GM12891 (cell line): ENCODE measurements at regions not wholly inside any gene's neighbourhood (a gene's known extent, or its start where the extent isn't known, plus 50 kb on each side); places are given as distances from the start of the nearest gene placed in this dataset.

Experiments used
- DNase-seq: peaks from one replicate; pipeline ENCODE4 v3.0.0; 2011; ENCODE audit warnings: low spot score; ENCODE audit not compliant: insufficient read length
- FAIRE-seq: peaks from 2 replicates; lab custom pipeline; 2011; peaks lifted over from hg19 to GRCh38; lab: Jason Lieb, UNC
- PAX5 ChIP-seq: IDR thresholded peaks from 2 replicates; pipeline ENCODE4 v1.6.1; 2011; ENCODE audit warnings: low read length, moderate library complexity, mild to moderate bottlenecking; ENCODE audit not compliant: insufficient read depth, severe bottlenecking
- POLR2A ChIP-seq: IDR thresholded peaks from 2 replicates; pipeline ENCODE4 v1.6.1; 2011; ENCODE audit warnings: low read depth, low read length, control low read depth
- POLR2AphosphoS5 ChIP-seq: IDR thresholded peaks from 2 replicates; pipeline ENCODE4 v1.6.1; 2011; ENCODE audit warnings: low read depth, low read length, control low read depth
- POU2F2 ChIP-seq: IDR thresholded peaks from 2 replicates; pipeline ENCODE4 v1.6.1; 2011; ENCODE audit warnings: low read depth, mild to moderate bottlenecking, control low read depth, low read length, moderate library complexity
- SPI1 ChIP-seq: IDR thresholded peaks from 2 replicates; pipeline ENCODE4 v1.6.1; 2011; ENCODE audit warnings: low read depth, low read length, control low read depth
- TAF1 ChIP-seq: IDR thresholded peaks from 2 replicates; pipeline ENCODE4 v1.6.1; 2011; ENCODE audit warnings: low read depth, low read length, control low read depth

DNA sequence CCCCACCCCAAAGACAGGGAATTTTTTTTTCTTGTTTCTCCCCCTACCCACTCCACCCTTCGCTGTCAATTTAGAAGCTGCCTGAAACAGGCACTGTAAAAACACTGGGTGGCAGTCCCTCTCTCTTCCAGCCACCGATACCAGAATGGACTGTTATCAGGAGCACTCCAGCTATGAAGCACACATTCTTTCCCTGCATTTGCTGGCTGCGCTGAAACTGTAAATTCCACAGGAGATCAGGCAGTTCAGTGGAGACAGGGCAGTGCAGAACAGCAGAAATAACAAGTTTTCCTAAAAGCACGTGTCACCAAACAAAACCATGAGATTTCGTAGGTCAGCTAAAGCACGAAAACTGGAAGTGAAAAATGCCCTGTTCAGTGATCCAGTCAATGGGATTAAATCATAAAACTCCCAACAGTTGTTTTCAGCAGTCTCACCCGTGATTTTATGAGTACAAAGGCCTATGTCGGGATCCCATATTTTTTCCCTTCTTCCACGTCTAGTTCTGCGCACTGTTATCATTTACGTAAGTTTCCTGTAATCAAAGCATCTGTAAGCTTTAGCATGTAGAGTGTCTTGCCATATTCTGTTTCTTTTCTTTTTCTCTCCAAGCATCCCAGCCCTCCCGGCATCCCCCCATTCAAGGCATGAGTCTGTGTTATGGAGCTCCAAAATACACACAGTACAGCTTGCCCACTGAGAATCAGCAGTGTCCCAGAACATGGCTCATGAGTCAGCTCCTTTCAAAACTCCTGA, 359.9 kb upstream of the EPHA7 start:
- no peak for TF ChIP-seq POU2F2
- TF ChIP-seq POLR2A: no peak
- TF ChIP-seq POLR2AphosphoS5: no peak
- TF ChIP-seq TAF1: no peak
- no peak for TF ChIP-seq PAX5
- TF ChIP-seq SPI1: no peak
- DNase-seq (no peak), FAIRE-seq (no peak)

DNA sequence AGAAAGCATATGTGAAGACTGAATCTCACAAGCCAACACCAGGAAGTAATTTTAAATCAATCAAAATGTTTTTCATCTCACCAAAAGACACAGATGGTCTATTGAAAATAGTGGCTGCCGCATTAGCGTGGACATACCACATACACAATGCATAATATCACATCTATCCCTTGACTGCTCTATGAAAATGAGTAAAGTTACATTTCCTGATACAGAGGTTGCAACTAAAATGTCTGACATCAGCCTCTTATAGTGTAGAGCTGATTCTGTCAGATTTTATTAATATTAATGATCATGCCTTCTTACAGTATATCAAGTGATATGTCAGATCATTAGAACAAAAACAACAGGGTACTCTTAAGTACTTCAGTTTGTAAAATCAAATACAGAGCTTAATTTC, 339.8 kb upstream of the EPHA7 start:
- no peak for TF ChIP-seq TAF1
- TF ChIP-seq PAX5: no peak
- no peak for TF ChIP-seq SPI1
- TF ChIP-seq POLR2A: no peak
- no peak for FAIRE-seq
- DNase-seq: no peak

DNA sequence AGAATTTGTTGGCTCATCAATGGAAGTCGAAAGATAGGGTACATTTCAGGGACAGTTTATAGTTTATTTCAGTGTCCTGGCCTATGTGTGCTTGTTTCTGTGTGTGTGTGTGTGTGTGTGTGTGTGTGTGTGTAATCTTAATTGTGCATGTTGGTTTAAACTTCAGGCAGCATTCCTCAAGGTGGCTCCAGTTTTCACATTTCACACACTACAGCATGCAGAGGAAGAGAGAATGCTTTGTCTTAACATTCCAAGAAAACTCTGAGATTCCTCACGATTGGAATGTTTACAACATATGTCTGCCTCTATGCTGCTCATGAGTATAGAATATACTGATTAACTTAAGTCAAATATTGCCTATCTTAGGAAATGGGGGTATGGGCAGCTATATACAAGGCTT, 332.6 kb upstream of the EPHA7 start:
- TF ChIP-seq POU2F2 (no peak), TAF1 (no peak), POLR2AphosphoS5 (no peak), SPI1 (no peak), PAX5 (no peak), POLR2A (no peak)
- DNase-seq (no peak), FAIRE-seq (no peak)

DNA sequence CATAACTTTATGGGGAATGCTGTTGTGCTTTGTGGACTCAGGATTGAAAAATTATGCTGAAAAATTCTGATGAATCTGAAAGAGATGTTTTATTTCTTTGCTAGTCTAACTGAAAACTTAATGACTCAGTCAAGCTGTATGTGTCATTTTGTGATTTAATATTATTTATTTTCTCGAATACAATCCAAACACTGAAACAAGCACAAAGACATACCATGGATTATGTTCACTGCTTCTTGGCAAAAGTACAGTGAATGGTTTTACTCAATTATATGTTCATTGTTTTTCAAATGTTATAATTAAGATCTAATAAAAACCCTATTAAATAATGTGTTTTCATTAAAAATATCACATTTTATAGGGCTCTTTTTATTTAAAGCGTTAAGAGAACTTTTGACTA, 330.6 kb upstream of the EPHA7 start:
- TF ChIP-seq PAX5: no peak
- TF ChIP-seq POLR2A: no peak
- TF ChIP-seq POLR2AphosphoS5: no peak
- TF ChIP-seq TAF1: no peak
- TF ChIP-seq SPI1: no peak
- no peak for TF ChIP-seq POU2F2
- DNase-seq (no peak), FAIRE-seq (no peak)

DNA sequence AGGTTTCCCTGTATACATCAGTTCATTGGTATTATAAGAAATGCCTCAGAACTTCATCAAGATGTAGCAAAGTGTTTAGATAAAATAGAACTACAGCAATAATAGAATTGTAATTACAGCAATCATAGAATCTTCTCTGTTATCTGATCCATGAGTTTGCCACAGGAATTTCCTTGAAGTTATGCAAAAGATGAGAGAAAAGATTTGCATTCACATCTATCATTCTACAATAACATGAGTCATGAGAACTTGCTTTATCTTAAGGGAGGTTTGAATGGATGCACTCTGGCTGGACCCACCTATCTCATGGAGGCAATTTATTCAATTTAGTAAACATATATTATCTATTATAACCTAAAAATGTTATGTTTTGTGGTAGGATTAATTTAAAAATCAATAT, 329.8 kb upstream of the EPHA7 start:
- DNase-seq (no peak), FAIRE-seq (no peak)
- TF ChIP-seq SPI1 (no peak), POLR2A (no peak), POU2F2 (no peak), TAF1 (no peak), POLR2AphosphoS5 (no peak), PAX5 (no peak)

DNA sequence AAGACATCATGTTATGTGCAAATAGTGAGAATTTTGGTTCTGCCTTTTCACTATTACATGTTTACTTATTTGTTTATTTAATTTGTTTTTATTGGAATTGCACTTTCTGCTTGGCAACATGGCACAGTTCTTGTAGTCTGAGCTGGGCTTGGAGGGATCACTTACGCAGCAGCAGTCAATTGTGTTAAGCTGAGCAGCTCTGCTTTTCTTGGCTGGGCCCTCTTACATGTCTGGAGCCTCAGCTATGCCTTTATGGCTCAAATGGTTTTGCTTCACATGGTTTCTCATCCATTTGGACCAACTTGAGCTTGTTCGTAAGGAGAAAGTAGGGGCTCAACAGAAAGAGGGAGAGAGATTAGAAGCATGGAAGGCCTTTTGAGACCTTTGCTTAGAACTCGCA, 327.5 kb upstream of the EPHA7 start:
- no peak for FAIRE-seq
- DNase-seq: no peak
- TF ChIP-seq POU2F2 (no peak), POLR2AphosphoS5 (no peak), PAX5 (no peak), SPI1 (no peak), POLR2A (no peak), TAF1 (no peak)

DNA sequence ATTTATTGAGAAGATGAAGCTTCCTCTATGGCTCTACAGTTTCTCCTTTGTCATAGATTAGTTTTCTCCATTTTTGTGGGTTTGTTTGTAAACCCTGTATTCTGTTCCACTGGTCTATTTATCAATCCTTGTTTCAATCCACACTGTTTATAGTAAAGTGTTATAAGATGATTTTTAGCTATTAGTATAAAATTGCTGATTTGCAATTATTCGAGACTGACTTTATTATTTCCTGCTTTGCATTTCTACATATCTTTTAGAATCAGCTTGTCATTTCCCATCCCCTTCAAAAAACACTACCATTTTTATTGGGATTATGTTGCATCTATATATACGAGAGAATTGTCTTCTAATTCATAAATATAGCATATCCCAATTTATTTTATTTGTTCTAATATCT, 325.9 kb upstream of the EPHA7 start:
- DNase-seq (no peak), FAIRE-seq (no peak)

DNA sequence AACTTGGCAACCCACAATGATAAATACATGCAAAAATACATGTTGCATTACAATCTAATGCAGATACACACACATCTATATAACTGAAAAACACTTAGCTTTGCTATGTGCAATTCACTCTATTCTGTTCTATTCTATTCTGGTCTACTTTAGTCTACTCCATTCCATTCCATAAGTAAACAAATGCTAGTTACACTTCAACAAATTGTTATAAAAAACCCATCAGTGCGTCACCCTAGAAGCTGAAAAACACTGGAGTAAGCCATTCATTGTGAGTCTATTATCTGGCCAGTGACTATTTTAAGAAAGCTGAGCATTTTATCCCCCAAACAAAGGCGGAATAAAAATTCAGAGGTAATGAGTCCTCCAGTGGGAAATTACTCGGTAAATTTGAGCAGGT, 315.7 kb upstream of the EPHA7 start:
- FAIRE-seq (no peak), DNase-seq (no peak)
- TF ChIP-seq POLR2AphosphoS5 (no peak), TAF1 (no peak), POLR2A (no peak)

More for the DNA sequence above, 325.9 kb upstream of the EPHA7 start:
- TF ChIP-seq TAF1 (no peak), PAX5 (no peak), POU2F2 (no peak), SPI1 (no peak), POLR2A (no peak), POLR2AphosphoS5 (no peak)

DNA sequence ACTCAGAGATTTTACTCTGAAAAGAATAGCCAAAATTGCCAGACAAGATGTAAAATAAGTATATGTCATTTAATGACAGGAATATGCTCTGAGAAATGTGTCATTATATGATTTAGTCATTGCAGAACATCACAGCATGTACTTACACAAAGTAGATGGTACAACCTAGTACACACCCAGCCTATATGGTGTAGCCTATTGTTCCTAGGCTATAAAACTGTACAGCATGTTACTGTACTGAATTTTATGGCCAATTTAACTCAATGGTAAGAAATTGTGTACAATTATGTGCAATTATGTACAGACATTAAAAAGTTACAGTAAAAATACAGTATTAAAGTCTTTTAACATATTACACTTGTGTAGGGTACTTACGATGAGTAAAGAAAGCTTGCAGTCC, 311.9 kb upstream of the EPHA7 start:
- FAIRE-seq (no peak), DNase-seq (no peak)
- TF ChIP-seq POLR2AphosphoS5: no peak
- no peak for TF ChIP-seq TAF1
- TF ChIP-seq POU2F2: no peak
- no peak for TF ChIP-seq PAX5
- no peak for TF ChIP-seq POLR2A
- no peak for TF ChIP-seq SPI1

DNA sequence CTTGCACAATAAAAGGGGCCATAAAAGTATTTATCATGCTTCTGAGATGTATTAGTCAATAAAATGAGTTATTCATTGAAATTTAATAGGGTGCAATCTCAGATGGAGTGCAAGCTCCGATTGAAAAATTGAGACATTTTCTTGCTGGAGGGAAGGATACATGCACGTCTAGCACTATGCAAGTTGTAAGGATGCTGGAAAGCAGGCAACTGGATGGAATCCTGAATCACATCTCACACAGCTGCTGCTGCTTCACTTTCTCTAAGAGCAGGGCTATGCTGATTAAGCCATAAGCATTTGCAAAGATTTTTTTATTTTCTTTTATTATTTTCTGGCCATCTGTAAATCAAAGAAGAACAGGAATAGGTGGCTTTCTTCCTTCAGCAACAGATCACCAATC, 308.8 kb upstream of the EPHA7 start:
- FAIRE-seq: no peak
- TF ChIP-seq POU2F2: no peak
- no peak for TF ChIP-seq POLR2A
- no peak for TF ChIP-seq SPI1
- no peak for TF ChIP-seq TAF1
- no peak for TF ChIP-seq POLR2AphosphoS5
- TF ChIP-seq PAX5: no peak
- no peak for DNase-seq
